Peyer's patch (tissue), 2 donors: ENCODE measurements at regions not wholly inside any gene's neighbourhood (a gene's known extent, or its start where the extent isn't known, plus 50 kb on each side); places are given as distances from the start of the nearest gene placed in this dataset.

Source experiments
- small RNA-seq, 2 donors: library from RNA; depleted of rRNA; stranded (forward); fragments of <200 nt; gene quantifications; one replicate each; pipeline ENCODE3, GENCODE V24; 2016

Small RNA genes lying in the stretch of these regions (small RNA-seq; reads per million reads assigned to genes)
- 0 to 0.13 reads per million in 2 donors for gene RN7SL761P
- 0 reads per million in 2 donors for gene RPL37P21
- gene RPS3AP52 = 0 reads per million in 2 donors
- gene SNRPFP3 = 0 reads per million in 2 donors
